ENCODE measurements at regions not wholly inside any gene's neighbourhood (a gene's known extent, or its start where the extent isn't known, plus 50 kb on each side); places are given as distances from the start of the nearest gene placed in this dataset.

GRCh38 chr3:27945229-27945628 is 223.1 kb upstream of the EOMES start:
- TF ChIP-seq CTCF (conservative IDR thresholded peaks at IDR 0.05) (no peak), EZH2 (IDR thresholded peaks at IDR 0.05; ENCODE audit: low read depth) (no peak)
